ENCODE measurements at regions not wholly inside any gene's neighbourhood (a gene's known extent, or its start where the extent isn't known, plus 50 kb on each side); places are given as distances from the start of the nearest gene placed in this dataset.

GRCh38 chr3:178205740-178206139 lies 330.5 kb upstream of the KCNMB2 start:
- no peak for TF ChIP-seq CTCF (IDR thresholded peaks at IDR 0.05)
- TF ChIP-seq POLR2A (IDR thresholded peaks at IDR 0.05): no peak

Data from adrenal gland (tissue), 5 donors.